IPS-15b (cell line): ENCODE measurements at regions not wholly inside any gene's neighbourhood (a gene's known extent, or its start where the extent isn't known, plus 50 kb on each side); places are given as distances from the start of the nearest gene placed in this dataset.
"Not testable (repeated sequence)": the region's sequence is repeated elsewhere in the genome, so short reads cannot be mapped to it uniquely, and the experiment has no call there.

Experiments
- H3K27me3 ChIP-seq: one replicate; pipeline ENCODE4 v1.6.1; 2013; ENCODE audit warnings: low read length; ENCODE audit not compliant: control insufficient read depth, insufficient read depth
- H3K36me3 ChIP-seq: one replicate; pipeline ENCODE4 v1.6.1; 2013; ENCODE audit warnings: low read length; ENCODE audit not compliant: control insufficient read depth, insufficient read depth
- H3K4me1 ChIP-seq: one replicate; pipeline ENCODE4 v1.6.1; 2013; ENCODE audit warnings: mild to moderate bottlenecking, low read length; ENCODE audit not compliant: control insufficient read depth, insufficient read depth
- H3K4me3 ChIP-seq: one replicate; pipeline ENCODE4 v1.5.1; 2013; ENCODE audit warnings: low read depth, low read length
- H3K9ac ChIP-seq: one replicate; pipeline ENCODE4 v1.6.1; 2013; ENCODE audit warnings: low read depth, mild to moderate bottlenecking, low read length
- H3K9me3 ChIP-seq: one replicate; pipeline ENCODE4 v1.6.1; 2013; ENCODE audit warnings: mild to moderate bottlenecking, low read length; ENCODE audit not compliant: control insufficient read depth, insufficient read depth

DNA sequence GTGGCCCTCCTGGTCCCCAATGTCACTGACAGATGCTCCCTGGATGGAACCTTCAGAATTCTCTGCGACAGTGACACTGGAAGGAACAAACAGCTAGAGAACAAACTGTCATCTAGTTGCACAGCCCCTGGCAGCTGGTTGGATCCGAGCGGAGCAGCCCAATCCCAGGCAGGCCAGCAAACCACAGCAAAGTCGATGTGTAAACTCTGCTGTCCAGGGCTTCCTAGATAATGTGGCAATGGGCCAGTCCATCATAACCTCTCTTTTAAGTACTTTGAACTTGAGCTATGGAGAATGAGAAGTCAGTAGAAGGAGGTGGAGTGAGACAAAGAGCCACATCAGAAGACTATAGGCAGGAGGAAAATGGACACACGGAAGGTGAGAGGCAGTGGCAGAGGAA is 323.0 kb downstream of the CBLN1 start:
- H3K4me3 ChIP-seq, result no peak overlapping the region
- no peaks in the 10 kb centered on the region for H3K9me3 ChIP-seq
- no peaks in the 10 kb centered on the region for H3K36me3 ChIP-seq
- H3K9ac ChIP-seq, result no peak overlapping the region
- H3K4me1 ChIP-seq, result no peaks in the 10 kb centered on the region
- H3K27me3 ChIP-seq, result no peaks in the 10 kb centered on the region

- Histone ChIP-seq H3K4me3 (no peak overlapping the region), H3K27me3 (no peaks in the 10 kb centered on the region), H3K9me3 (no peaks in the 10 kb centered on the region), H3K9ac (no peak overlapping the region), H3K36me3 (no peaks in the 10 kb centered on the region), H3K4me1 (no peaks in the 10 kb centered on the region)
Observed at GRCh38 chr16:48956620-48957019, 325.0 kb downstream of the CBLN1 start.

DNA sequence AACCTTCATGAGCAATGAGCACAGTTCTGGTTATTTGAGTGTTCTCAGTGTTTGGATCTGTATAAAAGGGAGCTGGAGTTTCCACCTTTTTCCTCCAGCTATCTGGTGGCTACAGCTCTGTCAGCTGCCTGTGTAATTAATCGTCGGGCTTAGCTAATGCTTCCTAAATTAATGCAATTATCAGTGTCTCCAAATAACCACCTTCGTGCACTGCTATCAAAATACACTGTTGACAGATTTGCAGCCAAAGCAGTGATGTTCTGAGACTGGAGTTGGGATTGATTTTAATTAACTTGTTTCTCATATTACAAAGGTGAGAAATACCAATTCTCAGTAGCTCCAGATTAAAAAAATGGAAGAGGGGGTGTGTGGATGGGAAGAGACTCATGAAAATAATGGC is 325.8 kb downstream of the CBLN1 start:
- Histone ChIP-seq H3K9ac (no peak overlapping the region), H3K36me3 (no peaks in the 10 kb centered on the region), H3K4me1 (no peaks in the 10 kb centered on the region), H3K27me3 (no peaks in the 10 kb centered on the region), H3K9me3 (no peaks in the 10 kb centered on the region), H3K4me3 (no peak overlapping the region)

GRCh38 chr16:48951621-48952125 is 330.0 kb downstream of the CBLN1 start:
- not testable (repeated sequence) for H3K27me3 ChIP-seq, H3K9me3 ChIP-seq, H3K9ac ChIP-seq, H3K4me3 ChIP-seq, H3K4me1 ChIP-seq, H3K36me3 ChIP-seq

DNA sequence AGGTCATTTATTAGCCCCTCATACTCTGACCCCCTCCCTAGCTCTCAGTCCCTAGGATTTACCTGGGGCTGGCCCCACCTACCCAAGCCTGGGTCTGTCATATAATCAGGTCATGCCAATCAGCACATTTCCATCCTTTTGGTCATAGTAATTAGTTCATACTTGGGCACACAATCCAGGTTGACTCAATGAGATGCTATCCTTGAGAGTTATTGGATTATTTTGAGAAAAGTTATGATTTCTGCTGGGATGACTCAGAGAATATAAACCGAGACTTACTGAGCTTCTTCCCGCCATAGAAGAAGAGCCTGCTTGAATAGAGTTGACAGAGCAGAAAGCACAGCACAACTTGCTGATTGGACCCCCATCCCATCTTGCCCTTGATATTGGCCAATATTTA is 331.5 kb downstream of the CBLN1 start:
- Histone ChIP-seq H3K4me1 (no peaks in the 10 kb centered on the region), H3K9me3 (peaks cover 5% of the 10 kb centered on the region), H3K9ac (no peak overlapping the region), H3K27me3 (no peaks in the 10 kb centered on the region), H3K4me3 (no peak overlapping the region), H3K36me3 (no peaks in the 10 kb centered on the region)

- Histone ChIP-seq H3K9me3 (peaks cover 5% of the 10 kb centered on the region), H3K36me3 (no peaks in the 10 kb centered on the region), H3K4me3 (no peak overlapping the region), H3K27me3 (no peaks in the 10 kb centered on the region), H3K4me1 (no peaks in the 10 kb centered on the region), H3K9ac (no peak overlapping the region)
Observed at GRCh38 chr16:48949636-48950035, 332.0 kb downstream of the CBLN1 start.

- no peaks in the 10 kb centered on the region for H3K36me3 ChIP-seq
- H3K9me3 ChIP-seq, result peaks cover 5% of the 10 kb centered on the region
- no peaks in the 10 kb centered on the region for H3K4me1 ChIP-seq
- H3K4me3 ChIP-seq, result no peak overlapping the region
- H3K27me3 ChIP-seq, result no peaks in the 10 kb centered on the region
- no peak overlapping the region for H3K9ac ChIP-seq
Observed at GRCh38 chr16:48948911-48949310, 332.7 kb downstream of the CBLN1 start.

- Histone ChIP-seq H3K36me3 (no peaks in the 10 kb centered on the region), H3K27me3 (no peaks in the 10 kb centered on the region), H3K4me1 (no peaks in the 10 kb centered on the region), H3K9me3 (peaks cover 5% of the 10 kb centered on the region), H3K9ac (no peak overlapping the region), H3K4me3 (no peak overlapping the region)
Observed at GRCh38 chr16:48947371-48947713, 334.3 kb downstream of the CBLN1 start.

- Histone ChIP-seq H3K36me3 (no peaks in the 10 kb centered on the region), H3K9me3 (peaks cover 5% of the 10 kb centered on the region), H3K4me1 (no peaks in the 10 kb centered on the region), H3K27me3 (no peaks in the 10 kb centered on the region), H3K4me3 (no peak overlapping the region), H3K9ac (no peak overlapping the region)
Observed at GRCh38 chr16:48946686-48947370, 334.8 kb downstream of the CBLN1 start.

DNA sequence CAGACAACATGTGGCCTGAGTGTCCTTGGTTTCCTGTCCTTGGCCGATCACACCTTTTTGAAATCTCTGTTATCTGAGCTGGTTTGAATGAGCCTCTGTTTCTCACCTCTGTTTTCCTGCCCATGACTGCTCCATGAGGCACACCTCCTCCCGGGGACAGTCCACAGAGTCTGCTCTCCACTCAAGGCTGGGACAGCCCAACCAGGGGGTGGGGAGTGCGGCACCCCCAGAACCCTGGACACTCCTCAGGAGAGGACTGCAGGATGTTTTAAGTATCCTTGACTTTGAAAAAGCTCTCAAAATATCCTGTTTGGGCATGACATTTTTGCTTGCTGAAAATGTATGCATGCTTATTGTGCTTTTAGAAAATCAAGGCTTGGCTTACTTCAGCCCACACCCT is 333.0 kb upstream of the N4BP1 start:
- H3K36me3 ChIP-seq, result no peaks in the 10 kb centered on the region
- H3K4me1 ChIP-seq, result no peaks in the 10 kb centered on the region
- no peaks in the 10 kb centered on the region for H3K27me3 ChIP-seq
- no peak overlapping the region for H3K4me3 ChIP-seq
- no peak overlapping the region for H3K9ac ChIP-seq
- H3K9me3 ChIP-seq, result no peaks in the 10 kb centered on the region

GRCh38 chr16:48936811-48937210 is 326.8 kb upstream of the N4BP1 start:
- H3K9ac ChIP-seq, result no peak overlapping the region
- H3K4me3 ChIP-seq, result no peak overlapping the region
- H3K4me1 ChIP-seq, result no peaks in the 10 kb centered on the region
- H3K36me3 ChIP-seq, result no peaks in the 10 kb centered on the region
- no peaks in the 10 kb centered on the region for H3K27me3 ChIP-seq
- no peaks in the 10 kb centered on the region for H3K9me3 ChIP-seq

GRCh38 chr16:48932216-48932855 is 322.4 kb upstream of the N4BP1 start:
- Histone ChIP-seq H3K36me3 (no peaks in the 10 kb centered on the region), H3K9me3 (peaks cover 6% of the 10 kb centered on the region), H3K27me3 (no peaks in the 10 kb centered on the region), H3K4me1 (no peaks in the 10 kb centered on the region), H3K9ac (no peak overlapping the region), H3K4me3 (no peak overlapping the region)
